Lower leg skin (tissue), 3 donors: ENCODE measurements at regions not wholly inside any gene's neighbourhood (a gene's known extent, or its start where the extent isn't known, plus 50 kb on each side); places are given as distances from the start of the nearest gene placed in this dataset.

Experiments
- CTCF ChIP-seq, 3 donors: fragments of 450-650 bp; IDR thresholded peaks; one replicate each; pipeline ENCODE4 v1.5.1; 2016; ENCODE audit warnings: antibody characterized with exemption in 3 of 3, mild to moderate bottlenecking in 3 of 3, moderate library complexity in 2 of 3
- POLR2A ChIP-seq, 2 donors: fragments of 450-650 bp; IDR thresholded peaks; one replicate each; pipeline ENCODE4 v1.6.1; 2016 to 2017; ENCODE audit warnings: antibody characterized with exemption in 2 of 2, mild to moderate bottlenecking in 1 of 2, moderate library complexity in 1 of 2

DNA sequence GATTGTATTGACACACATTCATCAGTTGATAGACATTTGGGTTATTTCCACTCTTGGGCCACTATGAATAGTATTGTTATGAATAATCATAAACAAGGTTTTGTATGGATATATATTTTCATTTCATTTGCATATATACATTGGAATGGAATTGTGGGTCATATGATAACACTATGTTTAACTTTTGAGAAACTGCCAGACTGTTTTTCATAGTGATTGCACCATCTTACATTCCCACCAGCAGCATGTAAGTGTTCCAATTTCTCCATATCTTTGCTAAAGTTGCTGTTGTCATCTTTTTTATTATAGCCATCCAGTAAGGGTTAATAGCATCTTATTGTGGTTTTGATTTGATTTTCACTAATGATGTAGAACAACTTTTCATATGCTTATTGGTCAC lies 198.5 kb upstream of the PPFIA2 start:
- TF ChIP-seq CTCF (IDR thresholded peaks at IDR 0.05): no peak
- no peak for TF ChIP-seq POLR2A (IDR thresholded peaks at IDR 0.05)
